ENCODE measurements at regions not wholly inside any gene's neighbourhood (a gene's known extent, or its start where the extent isn't known, plus 50 kb on each side); places are given as distances from the start of the nearest gene placed in this dataset.
"Not testable (repeated sequence)": the region's sequence is repeated elsewhere in the genome, so short reads cannot be mapped to it uniquely, and the experiment has no call there.

DNA sequence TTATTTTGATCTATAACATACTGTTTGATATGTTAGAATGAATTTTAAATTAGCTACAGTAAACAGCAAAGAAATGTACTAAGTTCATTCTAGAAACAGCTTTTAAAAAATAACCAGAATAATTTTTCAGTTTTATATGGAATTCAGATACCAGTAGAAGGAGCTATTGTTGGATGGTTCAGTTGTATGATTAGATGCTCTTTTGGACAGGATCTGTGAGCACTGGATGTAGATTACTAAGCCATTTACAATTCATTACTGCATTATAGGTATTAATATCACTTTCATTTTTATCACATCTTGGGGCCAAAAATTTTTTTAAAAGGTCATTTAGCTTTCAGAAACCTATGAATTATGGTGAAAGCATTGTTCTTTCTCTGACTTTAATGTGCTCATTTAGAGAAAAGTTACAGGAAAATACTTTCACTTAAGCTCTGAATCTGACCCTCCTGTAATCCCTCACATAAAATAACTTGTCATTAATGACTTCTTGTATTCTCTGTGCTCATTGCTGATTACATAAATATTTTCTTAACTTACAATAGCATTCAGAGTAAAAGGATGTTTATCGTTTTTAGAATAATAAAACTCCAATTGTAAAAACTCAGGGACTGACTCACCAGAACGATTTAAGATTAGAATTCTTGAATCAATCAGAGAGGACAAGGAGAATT, 750.2 kb downstream of the SLC4A3 start:
- no peak for DNase-seq

- DNase-seq = not testable (repeated sequence)
Measured at GRCh38 chr2:220387758-220388157, 760.3 kb downstream of the SLC4A3 start.

GRCh38 chr2:220393711-220394110, 766.3 kb downstream of the SLC4A3 start:
- peak; percentile 34 for DNase-seq

GRCh38 chr2:220394433-220394832, 767.0 kb downstream of the SLC4A3 start:
- peak; percentile 51 for DNase-seq

DNA sequence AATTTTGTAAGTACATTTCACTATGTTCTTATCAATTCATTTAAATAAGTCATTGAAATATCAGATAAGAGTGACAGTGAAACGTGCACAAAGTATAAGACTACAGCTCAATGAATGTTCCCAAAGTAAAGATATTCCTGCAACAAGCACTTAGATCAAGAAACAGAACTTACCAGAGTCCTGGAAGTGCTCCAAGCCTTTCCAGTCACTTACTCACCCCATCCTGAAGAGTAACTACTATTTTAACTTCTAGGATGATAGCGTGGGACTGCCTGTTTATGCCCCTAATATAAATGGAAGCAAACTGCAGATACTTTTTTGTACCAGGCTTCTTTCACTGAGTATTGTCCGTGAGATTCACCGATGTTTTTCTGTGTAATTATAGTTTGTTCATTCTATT, 768.9 kb downstream of the SLC4A3 start:
- DNase-seq = no peak

DNA sequence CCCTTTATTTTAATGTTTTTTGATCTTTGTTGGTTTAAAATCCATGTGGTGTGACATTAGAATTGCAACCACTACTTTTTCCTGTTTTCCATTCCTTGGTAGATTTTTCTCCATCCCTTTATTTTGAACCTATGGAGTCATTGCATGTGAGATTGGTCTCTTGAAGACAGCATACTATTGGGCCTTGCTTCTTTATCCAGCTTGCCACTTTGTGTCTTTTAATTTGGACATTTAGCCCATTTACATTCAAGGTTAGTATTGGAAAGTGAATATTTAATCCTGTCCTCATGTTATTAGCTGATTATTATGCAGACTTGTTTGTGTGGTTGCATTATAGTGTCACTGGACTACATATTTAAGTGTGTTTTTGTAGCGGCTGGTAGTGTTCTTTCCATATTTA, 782.9 kb downstream of the SLC4A3 start:
- no peak for DNase-seq

DNA sequence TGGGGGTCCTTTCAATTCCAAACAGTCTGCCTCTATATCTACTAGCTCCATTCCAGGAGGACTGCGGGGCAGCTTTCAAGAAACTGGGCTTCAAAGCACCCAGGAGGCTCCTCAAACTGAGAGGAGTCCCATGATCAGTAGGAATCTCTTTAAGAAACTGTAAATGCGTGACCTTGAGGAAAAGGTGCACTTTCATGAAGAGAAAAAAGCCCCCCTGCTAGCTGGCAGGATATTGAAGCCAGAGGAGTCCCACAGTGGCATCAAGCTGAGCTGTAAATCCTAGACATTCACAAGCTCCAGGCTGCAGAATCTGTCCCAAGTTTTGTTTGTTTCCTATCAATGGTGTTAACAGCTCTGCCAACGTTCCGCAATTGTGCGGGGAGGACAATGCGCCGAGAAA, 790.1 kb downstream of the SLC4A3 start:
- DNase-seq = no peak

DNA sequence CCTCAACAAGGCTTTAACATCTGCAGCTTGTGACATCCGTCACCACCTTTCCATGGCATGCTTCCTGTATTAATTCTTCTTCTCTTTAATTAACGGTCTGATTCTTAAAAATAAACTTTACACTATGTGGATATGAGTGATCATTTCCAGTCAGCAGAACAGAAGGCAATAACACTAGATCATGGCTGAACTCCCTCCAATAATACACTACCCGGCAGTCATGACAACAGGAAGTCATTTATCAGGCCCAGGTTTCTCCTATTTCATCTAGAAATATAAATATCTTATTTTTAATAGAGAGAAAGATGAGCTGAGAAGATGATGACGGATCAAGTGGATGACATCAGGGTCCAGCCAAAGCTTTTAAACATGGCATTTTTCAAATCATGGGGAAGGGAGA, 792.2 kb downstream of the SLC4A3 start:
- DNase-seq = no peak

- no peak for DNase-seq
Measured at GRCh38 chr2:220420820-220421219, 793.4 kb downstream of the SLC4A3 start.

DNA sequence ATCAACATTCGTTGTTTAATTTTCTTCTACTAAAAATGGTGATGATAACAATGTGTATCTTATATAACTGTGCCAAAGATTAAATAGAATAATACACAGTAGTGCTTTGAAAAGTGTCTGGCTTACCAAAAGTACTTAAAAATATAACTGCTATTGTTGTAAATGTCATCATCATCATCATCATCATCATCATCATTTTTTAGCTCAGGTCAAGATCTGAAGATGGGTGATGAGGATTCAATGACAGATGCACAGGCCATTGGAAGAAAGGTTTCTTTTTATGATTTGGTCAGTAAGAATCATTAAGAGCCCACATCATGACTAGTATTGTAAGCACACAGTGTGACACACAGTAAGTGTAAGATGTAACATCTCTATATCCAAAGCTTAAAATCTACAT, 795.2 kb downstream of the SLC4A3 start:
- no peak for DNase-seq

DNA sequence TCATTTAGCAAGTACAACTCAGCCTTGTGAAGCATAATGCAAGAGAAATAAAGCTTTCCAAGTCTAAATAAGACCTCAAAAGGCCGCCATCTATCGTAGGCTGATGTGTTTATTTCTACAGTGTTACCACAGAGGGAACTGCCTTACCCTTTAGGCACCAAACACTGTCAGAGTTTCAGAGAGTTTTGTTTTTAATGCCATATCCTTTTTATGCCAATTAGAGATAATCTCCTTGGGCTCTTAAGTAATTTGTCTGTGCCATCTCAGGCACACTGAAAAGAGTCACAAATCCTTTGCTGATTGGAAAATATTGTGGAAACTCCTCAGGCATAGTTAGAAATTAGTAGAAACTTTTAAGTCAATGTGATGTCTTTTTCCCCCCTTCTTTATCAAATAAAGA, 797.1 kb downstream of the SLC4A3 start:
- DNase-seq = no peak

DNA sequence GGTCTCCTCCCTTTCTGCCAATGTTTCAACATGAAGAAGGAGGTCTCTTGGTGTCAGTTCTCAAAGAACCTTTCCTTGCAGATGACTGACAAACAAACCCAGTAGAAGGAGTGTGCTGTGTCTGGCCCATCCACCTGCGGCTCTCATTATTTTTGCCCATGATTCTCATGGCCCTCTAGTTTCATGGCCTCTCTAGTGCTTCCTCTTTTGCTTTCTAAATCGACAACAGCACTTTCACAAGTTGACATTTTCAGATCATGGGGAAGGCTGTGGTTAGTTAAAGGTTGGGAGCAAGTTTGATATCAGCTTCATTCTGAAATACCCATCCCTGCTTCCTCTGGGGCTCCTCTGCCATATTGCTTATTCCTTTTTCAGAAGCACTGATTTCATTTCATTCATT, 805.2 kb downstream of the SLC4A3 start:
- no peak for DNase-seq

- peak; percentile 42 for DNase-seq
Measured at GRCh38 chr2:220433131-220433530, 805.7 kb downstream of the SLC4A3 start.

DNA sequence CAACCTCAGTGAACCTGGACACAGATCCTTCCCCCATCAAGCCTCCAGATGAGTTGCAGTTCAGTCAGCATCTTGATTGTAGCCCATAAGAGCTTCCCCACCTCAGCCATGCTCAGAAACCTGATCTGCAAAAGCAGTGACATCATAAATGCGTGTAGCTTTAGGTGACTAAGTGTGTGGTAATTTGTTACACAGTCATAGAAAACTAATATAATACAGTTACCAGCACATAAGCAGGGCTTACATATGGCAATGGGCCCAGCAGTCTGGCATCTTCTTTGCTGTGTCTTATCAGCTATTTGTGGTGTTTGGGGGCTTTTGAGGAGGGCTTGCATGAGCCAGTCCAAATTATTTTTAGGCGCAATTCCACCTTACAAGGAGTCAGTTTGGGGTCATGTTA, 807.0 kb downstream of the SLC4A3 start:
- DNase-seq = no peak

GRCh38 chr2:220437938-220438337, 810.5 kb downstream of the SLC4A3 start:
- DNase-seq = no peak

- DNase-seq = no peak
Measured at GRCh38 chr2:220440731-220441130, 813.3 kb downstream of the SLC4A3 start.

DNA sequence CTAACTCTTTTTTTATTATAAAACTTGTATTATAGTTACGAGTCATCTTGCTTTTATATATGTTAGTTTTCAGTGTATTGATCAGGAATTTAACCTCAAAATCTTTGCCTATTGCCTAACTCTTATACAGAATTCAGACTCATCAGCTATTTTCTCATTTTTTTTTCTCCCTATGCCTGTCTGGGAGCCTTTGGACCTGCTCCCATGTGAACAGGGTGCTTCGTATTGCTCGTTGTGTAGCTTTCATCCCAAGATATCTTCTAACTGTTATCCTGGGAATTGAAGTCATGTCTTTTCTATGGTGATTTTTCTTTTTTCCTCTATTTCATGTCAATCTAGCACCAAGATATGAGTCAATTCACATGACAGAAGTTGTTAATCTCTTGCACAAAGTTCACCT, 814.0 kb downstream of the SLC4A3 start:
- DNase-seq = no peak

DNA sequence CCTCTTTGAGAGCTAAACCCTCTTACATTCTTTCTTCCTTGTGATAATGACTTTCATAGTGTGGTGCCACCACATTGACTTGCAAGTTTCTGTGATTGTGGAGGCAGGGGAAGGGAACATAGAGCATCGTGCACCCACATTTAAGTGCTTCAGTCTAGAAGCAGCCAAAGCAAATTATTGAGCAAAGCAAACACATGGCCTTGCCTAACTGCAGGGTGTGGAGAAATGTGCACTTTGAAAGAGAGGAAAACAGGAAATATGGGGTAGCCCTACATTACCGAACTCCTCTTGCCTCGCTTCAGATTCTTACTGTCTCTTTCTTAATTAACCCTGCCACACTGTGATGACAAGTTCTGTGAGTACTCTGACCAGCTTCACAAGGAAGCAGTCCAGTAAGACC, 814.6 kb downstream of the SLC4A3 start:
- no peak for DNase-seq

DNA sequence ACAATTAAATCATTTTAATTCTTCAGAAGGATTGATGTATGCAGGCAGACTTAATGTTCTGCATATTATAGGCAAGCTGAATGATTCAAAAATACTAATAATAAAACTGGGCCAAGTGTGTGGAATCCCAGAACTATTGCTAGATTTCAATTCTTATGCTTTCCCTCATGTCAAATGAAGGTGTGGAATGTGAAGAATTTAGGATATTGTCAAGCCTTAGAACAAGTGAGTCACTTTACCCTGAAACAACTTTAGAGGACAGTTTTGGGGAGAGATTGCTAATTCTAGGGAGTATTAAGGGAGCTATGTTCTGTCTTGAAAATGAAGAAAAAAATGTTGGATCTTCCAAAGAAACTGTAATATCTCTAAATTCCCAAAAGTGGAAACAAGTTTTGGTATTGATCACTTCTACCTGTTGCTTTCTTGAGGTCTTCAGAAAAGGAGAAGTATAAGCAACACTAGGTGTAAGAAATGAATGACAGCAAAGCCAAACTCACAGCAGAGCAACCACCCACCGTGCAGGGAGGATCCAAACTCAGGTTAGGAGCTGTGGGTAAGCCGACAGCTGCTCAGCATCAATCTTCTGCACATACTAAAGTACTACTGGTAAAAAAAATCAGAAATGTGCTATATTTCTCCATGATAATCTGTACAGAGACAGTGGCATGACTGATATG, 818.1 kb downstream of the SLC4A3 start:
- DNase-seq = no peak

- DNase-seq = no peak
Measured at GRCh38 chr2:220446106-220446712, 818.8 kb downstream of the SLC4A3 start.

GRCh38 chr2:220450846-220451245, 823.4 kb downstream of the SLC4A3 start:
- no peak for DNase-seq

DNA sequence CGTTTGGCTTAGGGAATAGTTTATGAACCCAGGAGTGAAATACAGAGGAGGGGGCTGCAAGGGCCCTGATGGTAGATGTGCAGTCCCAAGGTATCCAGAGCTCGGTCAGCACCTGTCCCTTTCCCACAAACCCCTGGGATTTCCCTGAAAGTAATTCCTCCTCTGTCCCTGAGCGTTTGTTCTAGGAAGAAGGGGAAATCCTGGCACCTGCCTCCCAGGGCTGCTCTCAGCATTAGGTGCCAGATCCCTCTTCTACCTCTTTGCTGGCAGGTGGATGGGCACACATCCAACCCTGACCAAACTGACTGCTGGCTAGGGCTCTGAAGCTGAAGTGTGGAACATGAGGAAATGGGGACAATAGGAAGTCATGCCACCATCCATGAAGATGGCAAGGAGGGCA, 824.0 kb downstream of the SLC4A3 start:
- no peak for DNase-seq

DNA sequence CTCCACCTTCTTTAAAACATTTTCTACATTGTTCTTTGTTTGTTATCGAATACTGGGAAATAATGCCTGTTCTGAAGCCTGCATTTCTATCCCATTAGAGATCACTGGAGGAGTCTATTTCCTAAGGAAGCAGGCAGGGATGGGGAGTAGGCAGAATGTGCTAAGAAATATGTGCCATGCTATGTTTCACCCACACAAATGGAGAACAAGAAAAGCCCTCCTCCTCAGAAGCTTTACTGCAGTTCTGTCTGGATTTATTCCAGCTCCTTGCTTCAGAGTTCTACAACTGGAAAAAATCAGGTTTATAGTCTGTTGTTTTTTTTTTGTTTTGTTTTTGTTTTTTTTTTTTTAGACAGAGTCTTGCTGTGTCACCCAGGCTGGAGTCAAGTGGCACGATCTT, 825.1 kb downstream of the SLC4A3 start:
- no peak for DNase-seq

- no peak for DNase-seq
Measured at GRCh38 chr2:220455351-220455990, 828.0 kb downstream of the SLC4A3 start.
